Ectodermal cell (in vitro differentiated cells): ENCODE measurements at regions not wholly inside any gene's neighbourhood (a gene's known extent, or its start where the extent isn't known, plus 50 kb on each side); places are given as distances from the start of the nearest gene placed in this dataset.
"Not testable (repeated sequence)": the region's sequence is repeated elsewhere in the genome, so short reads cannot be mapped to it uniquely, and the experiment has no call there.

ENCODE experiments used
- H3K27ac ChIP-seq: 2 replicates; pipeline ENCODE4 v1.7.0; 2013; ENCODE audit warnings: mild to moderate bottlenecking, low read depth, low read length; ENCODE audit not compliant: insufficient read depth, poor library complexity, severe bottlenecking
- H3K27me3 ChIP-seq: 2 replicates; pipeline ENCODE4 v1.7.0; 2013; ENCODE audit warnings: mild to moderate bottlenecking, low read length; ENCODE audit not compliant: insufficient read depth, control insufficient read depth, poor library complexity, severe bottlenecking
- H3K36me3 ChIP-seq: one replicate; pipeline ENCODE4 v1.7.0; 2013; ENCODE audit warnings: low read length; ENCODE audit not compliant: control insufficient read depth, insufficient read depth
- H3K4me1 ChIP-seq: one replicate; pipeline ENCODE4 v1.7.0; 2013; ENCODE audit warnings: low read length; ENCODE audit not compliant: control insufficient read depth, insufficient read depth
- H3K4me3 ChIP-seq: 2 replicates; pipeline ENCODE4 v1.7.0; 2013; ENCODE audit warnings: low read depth, low read length, control low read depth; ENCODE audit not compliant: insufficient read depth
- H3K9me3 ChIP-seq: 2 replicates; pipeline ENCODE4 v1.7.0; 2013; ENCODE audit warnings: mild to moderate bottlenecking, low read length, moderate library complexity; ENCODE audit not compliant: control insufficient read depth
- WGBS, 2 experiments: methylation state at CpG; one replicate each; pipeline ENCODE4 v1.1.7; 2013; ENCODE audit warnings: missing lambda C conversion rate in 2 of 2; 5-methylcytosine and 5-hydroxymethylcytosine counted together

- Histone ChIP-seq H3K36me3 (no peaks in the 10 kb centered on the region), H3K27me3 (no peaks in the 10 kb centered on the region), H3K4me1 (no peaks in the 10 kb centered on the region), H3K27ac (no peak overlapping the region), H3K9me3 (no peaks in the 10 kb centered on the region), H3K4me3 (no peak overlapping the region)
- WGBS, 2 experiments: 91 to 100% methylated on average over 1 of the region's 1 CpG
Observed at GRCh38 chr2:186339716-186340115, 146.3 kb upstream of the ZC3H15 start.

GRCh38 chr2:186342029-186342428 lies 144.0 kb upstream of the ZC3H15 start:
- Histone ChIP-seq H3K9me3 (no peaks in the 10 kb centered on the region), H3K4me1 (no peaks in the 10 kb centered on the region), H3K36me3 (no peaks in the 10 kb centered on the region), H3K27ac (no peak overlapping the region), H3K27me3 (no peaks in the 10 kb centered on the region), H3K4me3 (no peak overlapping the region)
- WGBS, 2 experiments: 90 to 100% methylated on average over 1 of the region's 1 CpG

GRCh38 chr2:186345745-186346144 lies 140.3 kb upstream of the ZC3H15 start:
- H3K9me3 ChIP-seq: no peaks in the 10 kb centered on the region
- H3K27ac ChIP-seq: no peak overlapping the region
- no peaks in the 10 kb centered on the region for H3K27me3 ChIP-seq
- H3K36me3 ChIP-seq: no peaks in the 10 kb centered on the region
- 87 to 90% methylated on average over 4 to 5 of the region's 5 CpGs for WGBS, 2 experiments
- H3K4me1 ChIP-seq: no peaks in the 10 kb centered on the region
- H3K4me3 ChIP-seq: no peak overlapping the region

- no peaks in the 10 kb centered on the region for H3K27me3 ChIP-seq
- no peak overlapping the region for H3K27ac ChIP-seq
- H3K36me3 ChIP-seq: no peaks in the 10 kb centered on the region
- H3K4me3 ChIP-seq: no peak overlapping the region
- no peaks in the 10 kb centered on the region for H3K4me1 ChIP-seq
- H3K9me3 ChIP-seq: no peaks in the 10 kb centered on the region
Observed at GRCh38 chr2:186346216-186346615, 139.8 kb upstream of the ZC3H15 start.

- Histone ChIP-seq H3K4me3 (no peak overlapping the region), H3K27me3 (no peaks in the 10 kb centered on the region), H3K36me3 (no peaks in the 10 kb centered on the region), H3K4me1 (no peaks in the 10 kb centered on the region), H3K27ac (no peak overlapping the region), H3K9me3 (no peaks in the 10 kb centered on the region)
Observed at GRCh38 chr2:186347472-186347871, 138.6 kb upstream of the ZC3H15 start.

- Histone ChIP-seq H3K4me3 (no peak overlapping the region), H3K27ac (no peak overlapping the region), H3K27me3 (no peaks in the 10 kb centered on the region), H3K36me3 (no peaks in the 10 kb centered on the region), H3K4me1 (no peaks in the 10 kb centered on the region), H3K9me3 (no peaks in the 10 kb centered on the region)
- 100% methylated on average over 1 of the region's 1 CpG for WGBS, 2 experiments
Observed at GRCh38 chr2:186348200-186348599, 137.9 kb upstream of the ZC3H15 start.

GRCh38 chr2:186349508-186349907 lies 136.6 kb upstream of the ZC3H15 start:
- H3K27ac ChIP-seq: no peak overlapping the region
- no peaks in the 10 kb centered on the region for H3K4me1 ChIP-seq
- H3K27me3 ChIP-seq: no peaks in the 10 kb centered on the region
- no peaks in the 10 kb centered on the region for H3K9me3 ChIP-seq
- 79 to 94% methylated on average over 2 of the region's 2 CpGs for WGBS, 2 experiments
- no peak overlapping the region for H3K4me3 ChIP-seq
- no peaks in the 10 kb centered on the region for H3K36me3 ChIP-seq

- H3K4me1 ChIP-seq, H3K4me3 ChIP-seq, H3K36me3 ChIP-seq, H3K27ac ChIP-seq, H3K9me3 ChIP-seq, H3K27me3 ChIP-seq: not testable (repeated sequence)
- WGBS, 2 experiments: 90 to 97% methylated on average over 3 of the region's 3 CpGs
Observed at GRCh38 chr2:186354160-186354559, 131.9 kb upstream of the ZC3H15 start.

- Histone ChIP-seq H3K27ac (no peak overlapping the region), H3K36me3 (no peaks in the 10 kb centered on the region), H3K4me1 (no peaks in the 10 kb centered on the region), H3K4me3 (no peak overlapping the region), H3K27me3 (no peaks in the 10 kb centered on the region), H3K9me3 (no peaks in the 10 kb centered on the region)
- 80 to 100% methylated on average over 1 of the region's 1 CpG for WGBS, 2 experiments
Observed at GRCh38 chr2:186365406-186365805, 120.7 kb upstream of the ZC3H15 start.

- 91% methylated on average over 2 to 3 of the region's 3 CpGs for WGBS, 2 experiments
- Histone ChIP-seq H3K4me1 (no peaks in the 10 kb centered on the region), H3K27me3 (no peaks in the 10 kb centered on the region), H3K4me3 (no peak overlapping the region), H3K27ac (no peak overlapping the region), H3K36me3 (no peaks in the 10 kb centered on the region), H3K9me3 (no peaks in the 10 kb centered on the region)
Observed at GRCh38 chr2:186379052-186379451, 107.0 kb upstream of the ZC3H15 start.

- Histone ChIP-seq H3K4me3 (no peak overlapping the region), H3K9me3 (no peaks in the 10 kb centered on the region), H3K4me1 (no peaks in the 10 kb centered on the region), H3K27me3 (no peaks in the 10 kb centered on the region), H3K36me3 (no peaks in the 10 kb centered on the region), H3K27ac (no peak overlapping the region)
- WGBS, 2 experiments: 100% methylated on average over 2 of the region's 2 CpGs; no CpG with 5 or more reads in 1 of the 2 experiments
Observed at GRCh38 chr2:186380805-186381204, 105.3 kb upstream of the ZC3H15 start.
